Embryonic facial prominence (tissue), 1 donor: ENCODE measurements at regions not wholly inside any gene's neighbourhood (a gene's known extent, or its start where the extent isn't known, plus 50 kb on each side); places are given as distances from the start of the nearest gene placed in this dataset.
A peak's percentile ranks its signal among the peaks of the same experiment; 100 is the strongest.

Experiments used
- DNase-seq: peaks from one replicate; pipeline ENCODE4 v3.0.0-alpha.2; 2016; ENCODE audit errors: extremely low spot score

DNA sequence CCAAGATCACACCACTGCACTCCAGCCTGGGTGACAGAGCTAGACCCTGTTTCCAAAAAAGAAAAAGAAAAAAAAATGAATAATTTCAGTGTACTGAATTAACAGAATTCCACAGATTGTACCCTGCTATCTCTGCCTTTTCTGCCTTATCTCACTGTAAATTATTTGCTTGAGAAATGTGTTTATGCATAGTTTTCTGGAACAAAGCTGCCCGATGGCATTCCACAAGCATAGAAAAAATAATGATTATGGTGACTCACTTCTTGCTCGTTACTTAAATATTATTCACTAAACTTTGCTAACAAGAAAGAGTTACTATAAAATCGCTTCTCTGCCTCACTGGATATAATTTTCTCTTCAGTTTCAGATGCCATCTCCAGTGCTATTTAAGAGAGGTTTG is 88.7 kb upstream of the FAM169A start:
- no peak for DNase-seq

GRCh38 chr5:74953937-74954720 is 87.9 kb upstream of the FAM169A start:
- DNase-seq: no peak

- no peak for DNase-seq
These were observed 87.4 kb upstream of the FAM169A start for GRCh38 chr5:74953554-74953936.

DNA sequence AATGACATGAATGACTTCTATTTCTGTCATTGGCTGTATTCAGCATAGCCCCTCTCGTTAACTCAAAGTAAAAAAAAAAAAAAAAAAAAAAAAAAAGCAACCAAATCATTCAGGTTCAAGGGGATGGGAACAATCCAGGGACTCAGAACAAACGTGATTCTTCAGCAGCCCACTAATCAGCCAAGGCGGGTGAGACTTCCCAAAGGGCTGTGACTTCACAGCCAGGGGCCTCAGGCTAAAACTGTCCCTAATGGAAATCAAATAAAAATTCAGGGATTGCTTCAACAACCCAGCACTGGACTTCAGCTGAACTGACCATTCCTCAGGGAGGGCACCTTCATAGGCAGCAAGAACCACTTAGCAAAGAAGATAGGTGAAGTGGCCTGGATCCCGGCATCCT is 86.2 kb upstream of the FAM169A start:
- no peak for DNase-seq

DNA sequence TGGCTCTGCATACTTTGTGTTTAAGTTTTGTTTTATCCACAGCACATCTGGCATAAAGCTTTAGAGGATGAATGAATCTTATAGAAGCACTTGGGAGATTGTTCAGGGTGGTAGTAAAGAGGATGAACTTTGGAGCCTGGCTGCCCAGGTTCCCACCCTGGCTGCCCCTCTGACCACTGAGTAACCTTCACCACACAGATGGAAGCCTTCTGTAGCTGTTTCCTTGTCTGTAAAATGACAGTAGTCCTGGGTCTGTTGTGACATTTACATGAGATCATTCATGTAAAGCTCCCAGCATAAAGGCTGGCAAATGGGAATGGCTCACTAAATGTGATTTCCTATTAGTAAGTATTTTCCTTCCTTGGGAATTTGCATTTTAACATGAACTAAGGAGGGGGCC is 85.7 kb upstream of the FAM169A start:
- no peak for DNase-seq

DNA sequence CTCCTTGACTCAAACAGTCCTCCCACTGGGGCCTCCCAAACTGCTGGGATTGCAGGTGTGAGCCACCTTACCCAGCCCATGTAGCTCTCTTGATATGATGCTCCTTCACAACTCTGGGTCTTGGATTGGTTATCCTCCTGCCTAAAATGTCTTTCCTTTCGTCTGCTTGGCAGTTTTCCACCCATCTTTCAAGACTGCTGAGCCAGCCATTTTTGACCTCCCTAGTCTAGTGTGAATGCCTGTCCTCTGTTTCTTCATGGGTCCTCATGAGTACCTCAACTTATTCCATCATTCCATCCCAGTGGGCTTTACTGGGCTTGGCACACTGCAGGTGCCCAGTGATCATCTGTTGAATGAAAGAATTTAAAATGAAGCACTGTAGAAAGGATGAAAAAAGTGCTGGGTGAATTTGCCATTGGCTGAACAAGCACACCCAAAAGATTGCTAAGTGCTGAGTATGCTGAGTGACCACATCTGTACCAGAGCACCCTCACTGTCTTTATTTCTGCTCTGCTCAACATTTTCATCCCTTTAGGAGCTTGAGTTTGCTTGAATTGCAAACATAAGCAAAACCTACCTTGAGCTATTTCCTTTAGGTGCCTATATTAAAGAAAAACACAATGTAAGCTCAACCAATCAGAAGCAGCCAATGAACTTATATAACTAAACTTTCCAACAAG is 84.8 kb upstream of the FAM169A start:
- no peak for DNase-seq

DNA sequence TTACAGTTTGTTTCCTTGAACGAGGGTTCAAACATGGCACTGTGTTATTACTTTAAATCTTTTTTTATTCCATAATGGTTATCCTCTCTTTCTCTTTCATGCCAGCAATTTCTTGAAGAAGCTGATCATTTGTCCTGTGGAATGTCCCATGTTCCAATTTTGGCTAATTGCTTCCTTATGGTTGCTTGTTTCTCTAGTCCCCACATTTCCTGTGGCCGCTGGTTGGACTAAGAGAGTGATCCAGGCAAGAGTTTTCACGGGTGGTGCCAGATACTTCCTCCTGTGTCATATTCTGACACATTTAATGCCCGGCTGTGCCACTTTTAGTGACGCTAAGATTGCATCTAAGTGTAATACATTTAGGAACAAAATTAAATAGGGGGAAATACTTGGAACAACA is 83.8 kb upstream of the FAM169A start:
- no peak for DNase-seq

DNA sequence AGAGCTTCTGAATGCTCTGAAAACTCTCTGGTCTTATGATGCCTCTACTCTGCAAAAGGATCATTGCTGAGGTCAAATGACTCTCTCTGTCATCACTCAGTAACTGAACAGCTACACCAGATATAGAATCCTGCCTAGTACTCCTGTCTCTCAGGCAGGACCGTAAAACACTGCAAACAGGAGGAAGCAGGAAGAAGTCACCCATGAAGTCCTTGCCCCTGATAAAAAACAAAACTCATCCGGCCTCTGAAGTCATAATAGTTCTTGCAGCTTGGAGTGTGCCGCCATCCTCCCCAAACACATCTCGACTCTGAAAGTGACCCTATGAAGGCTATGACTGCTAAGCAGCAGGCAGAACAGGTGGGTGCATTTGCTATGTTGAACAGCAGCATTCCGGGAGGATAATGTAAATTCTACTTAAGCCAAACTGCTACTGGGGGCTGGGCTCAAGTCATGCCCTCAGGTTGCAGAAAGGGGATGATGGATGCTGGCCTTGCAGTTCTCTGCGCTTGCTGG is 81.9 kb upstream of the FAM169A start:
- no peak for DNase-seq

DNA sequence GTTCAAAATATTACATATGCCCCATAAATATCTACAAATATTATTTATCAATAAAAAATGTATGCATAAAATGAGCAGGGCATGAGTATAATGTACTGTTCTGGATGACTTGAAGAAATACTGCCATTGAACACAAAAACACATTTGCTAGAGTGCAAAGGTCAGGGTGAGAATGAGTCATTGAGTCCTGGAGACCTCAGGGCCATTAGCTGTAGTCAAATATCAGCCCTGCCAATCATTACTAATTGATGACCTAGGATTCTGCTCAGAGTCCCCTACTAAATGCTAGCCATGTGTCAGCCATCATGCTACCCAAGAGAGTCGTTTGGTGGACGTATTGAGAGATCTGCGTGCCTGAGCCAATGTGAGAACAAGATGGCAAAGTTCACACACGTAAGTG is 80.3 kb upstream of the FAM169A start:
- DNase-seq: no peak

- DNase-seq: no peak
These were observed 79.5 kb upstream of the FAM169A start for GRCh38 chr5:74945561-74946165.

- DNase-seq: no peak
These were observed 77.7 kb upstream of the FAM169A start for GRCh38 chr5:74943905-74944304.

DNA sequence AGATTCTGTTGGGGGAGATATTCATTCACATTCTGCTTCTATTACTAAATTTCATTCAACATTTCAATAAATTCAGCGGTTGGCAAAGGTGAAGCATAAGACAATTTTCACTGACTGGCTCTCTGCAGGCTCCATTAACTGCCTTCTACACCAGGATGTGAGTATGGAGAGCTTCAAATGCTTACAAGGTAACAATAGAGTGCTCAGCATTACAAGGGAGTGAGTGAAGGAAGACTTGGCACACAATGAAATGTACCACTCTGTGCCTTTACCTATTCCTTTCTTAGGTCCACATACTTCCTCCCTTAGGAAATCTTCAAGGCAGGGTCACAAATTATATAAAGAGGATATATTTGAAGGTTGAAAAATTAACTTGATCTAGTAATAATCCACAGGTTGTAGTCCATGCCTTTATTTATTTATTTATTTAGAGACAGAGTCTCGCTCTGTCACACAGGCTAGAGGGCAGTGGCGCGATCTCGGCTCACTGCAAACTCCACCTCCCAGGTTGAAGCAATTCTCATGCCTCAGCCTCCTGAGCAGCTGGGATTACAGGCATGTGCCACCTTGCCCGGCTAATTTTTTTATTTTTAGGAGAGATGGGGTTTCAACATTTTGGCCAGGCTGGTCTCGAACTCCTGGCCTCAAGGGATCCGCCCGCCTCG is 76.6 kb upstream of the FAM169A start:
- DNase-seq: no peak

DNA sequence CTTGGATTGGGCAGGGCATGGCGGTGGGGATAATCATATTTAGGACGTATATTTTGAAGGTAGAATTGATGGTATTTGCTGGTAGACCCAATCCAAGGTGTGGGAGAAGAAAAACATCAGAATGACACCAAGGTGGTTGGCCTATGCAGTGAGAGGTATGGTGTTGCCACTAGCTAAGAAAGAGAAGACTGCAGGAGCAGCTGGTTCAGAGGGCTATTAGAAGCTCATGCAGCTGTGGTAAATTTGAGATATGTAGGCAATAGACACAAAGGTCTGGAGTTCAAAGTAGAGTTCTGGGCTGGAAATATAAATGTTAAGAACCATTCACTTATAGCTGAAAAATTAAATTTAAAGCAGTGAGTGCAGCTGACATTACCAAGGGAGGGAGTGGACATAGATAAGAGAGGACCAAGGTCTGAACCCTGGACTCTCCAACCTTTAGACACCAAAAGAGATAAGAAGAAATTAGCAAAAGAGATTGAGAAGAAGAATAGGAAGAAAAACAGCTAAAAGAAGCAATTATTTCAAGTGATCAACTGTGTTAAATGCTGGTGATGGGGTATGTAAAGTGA is 74.7 kb upstream of the FAM169A start:
- DNase-seq: no peak

DNA sequence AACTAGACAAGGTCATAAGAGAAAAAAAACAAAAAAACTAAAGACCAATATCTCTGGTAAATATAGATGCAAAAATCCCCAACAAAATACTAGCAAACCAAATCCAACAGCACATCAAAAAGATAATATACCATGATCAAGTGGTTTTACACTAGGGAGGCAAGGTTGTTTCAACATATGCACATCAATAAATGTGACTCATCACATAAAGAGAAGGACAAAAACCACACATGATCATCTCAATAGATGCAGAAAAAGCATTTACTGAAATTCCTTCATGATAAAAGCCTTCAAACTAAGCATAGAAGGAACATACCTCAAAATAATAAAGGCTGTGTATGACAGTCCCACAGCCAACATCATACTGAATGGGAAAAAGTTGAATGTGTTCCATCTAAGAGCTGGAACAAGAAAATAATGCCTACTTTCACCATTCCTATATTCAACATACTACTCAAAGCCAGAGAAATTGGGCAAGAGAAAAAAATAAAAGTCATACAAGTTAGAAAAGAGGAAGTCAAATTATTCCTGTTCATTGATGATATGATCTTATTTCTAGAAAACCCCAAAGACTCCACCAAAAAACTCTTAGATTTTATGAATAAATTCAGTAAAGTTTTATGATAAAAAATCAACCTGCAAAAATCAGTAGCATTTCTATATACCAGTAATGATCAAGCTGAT is 72.2 kb upstream of the FAM169A start:
- no peak for DNase-seq

GRCh38 chr5:74935752-74936091 is 69.5 kb upstream of the FAM169A start:
- DNase-seq: no peak

DNA sequence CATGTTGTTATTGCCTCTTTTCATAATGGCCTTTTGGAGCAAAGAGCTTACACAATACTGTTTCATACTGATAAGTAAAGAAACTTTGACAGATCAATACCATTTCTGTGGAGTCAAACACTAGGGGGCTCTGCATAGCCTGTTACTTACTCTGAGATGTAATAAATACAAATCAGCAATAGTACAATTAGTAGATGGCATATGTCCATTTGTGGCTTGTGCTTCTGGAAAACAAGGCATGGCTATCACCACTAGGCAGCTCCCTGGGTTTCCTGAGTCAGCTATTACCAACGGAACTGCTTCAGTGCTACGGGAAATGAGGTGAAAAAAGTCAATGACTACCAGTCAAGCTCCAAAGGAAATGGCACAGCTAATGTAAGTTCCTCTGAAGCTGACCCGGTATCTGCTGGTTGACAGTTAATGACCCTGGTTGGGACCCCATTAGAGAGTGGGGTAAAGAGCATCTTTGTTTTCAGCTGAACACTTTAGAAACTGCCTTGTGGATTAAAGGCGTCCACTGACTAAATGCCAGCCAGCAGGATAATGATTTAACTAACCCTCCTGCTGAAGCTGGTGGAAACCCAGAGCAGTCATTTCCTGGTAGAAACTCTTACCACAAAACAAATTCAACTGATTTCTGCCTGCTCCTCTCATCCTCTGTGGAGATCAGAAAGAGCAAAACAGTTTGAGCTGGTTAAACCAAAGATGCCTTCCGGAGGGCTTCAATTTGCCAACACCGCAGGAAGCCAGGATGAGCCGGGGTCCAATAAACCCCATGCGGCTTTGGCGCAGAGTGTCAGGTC is 69.0 kb upstream of the FAM169A start:
- DNase-seq: no peak

- no peak for DNase-seq
These were observed 61.1 kb upstream of the FAM169A start for GRCh38 chr5:74927336-74927735.

GRCh38 chr5:74919487-74919886 is 53.3 kb upstream of the FAM169A start:
- peak; percentile 51 for DNase-seq

GRCh38 chr5:74919041-74919440 is 52.9 kb upstream of the FAM169A start:
- no peak for DNase-seq

GRCh38 chr5:74918232-74918669 is 52.1 kb upstream of the FAM169A start:
- no peak for DNase-seq
